HepG2 (cell line): ENCODE measurements at regions not wholly inside any gene's neighbourhood (a gene's known extent, or its start where the extent isn't known, plus 50 kb on each side); places are given as distances from the start of the nearest gene placed in this dataset.
"Not testable (repeated sequence)": the region's sequence is repeated elsewhere in the genome, so short reads cannot be mapped to it uniquely, and the experiment has no call there.

ENCODE experiments used
- ATAC-seq: fragments of 200-7000 bp; cut with Tn5 transposase; 3 replicates; pipeline ENCODE4 v1.9.1; 2020; ENCODE audit warnings: mild to moderate bottlenecking, moderate library complexity
- BruUV-seq: library from RNA; stranded (reverse); fragments of 400-500 nt; replicated peaks from 2 replicates; lab custom pipeline; 2021; lab: Mats Ljungman, UMichigan
- CTCF ChIA-PET: fragments of 300-600 bp; formaldehyde crosslinking; extraction: SDS; loops from one replicate; lab custom pipeline; 2021; ENCODE audit warnings: low total read pairs, inconsistent platforms, low intra/inter-chr PET ratio; lab: Yijun Ruan, JAX
- POLR2A ChIA-PET: fragments of 350-600 bp; sonication (Branson Sonifier 250); formaldehyde crosslinking; loops from one replicate; lab custom pipeline; 2020; ENCODE audit warnings: antibody characterized with exemption, inconsistent platforms; lab: Yijun Ruan, JAX
- DNase-seq: peaks from one replicate; pipeline ENCODE4 v3.0.0-alpha.2; 2015; ENCODE audit warnings: low spot score
- FAIRE-seq: peaks from 3 replicates; lab custom pipeline; 2011; peaks lifted over from hg19 to GRCh38; lab: Jason Lieb, UNC
- H2AFZ ChIP-seq: one replicate; pipeline ENCODE4 v1.6.1; 2011; ENCODE audit warnings: low read length, inconsistent platforms
- H3K27ac ChIP-seq: fragments of 300-600 bp; 3 replicates; pipeline ENCODE4 v1.8.0; 2011; ENCODE audit warnings: mixed run types, mild to moderate bottlenecking, mixed read lengths, low read length, inconsistent platforms; ENCODE audit not compliant: insufficient read depth; ENCODE audit errors: extremely low read length
- H3K27me3 ChIP-seq, 2 experiments: fragments of 200-600 bp in 1 of 2; 2 replicates in 1 of 2; 3 replicates in 1 of 2; pipeline versions ENCODE4 v1.6.0 to v1.8.0; 2011; ENCODE audit warnings: low read length in 2 of 2, mild to moderate bottlenecking in 2 of 2, moderate library complexity in 2 of 2, inconsistent platforms in 1 of 2; ENCODE audit not compliant: insufficient read depth in 2 of 2, control insufficient read depth in 1 of 2
- H3K36me3 ChIP-seq, 2 experiments: fragments of 200-600 bp in 1 of 2; replicated peaks in 1 of 2; 2 replicates in 1 of 2; 3 replicates in 1 of 2; pipeline versions ENCODE4 v1.5.1 to v1.8.0; 2011; ENCODE audit warnings: low read length in 2 of 2, inconsistent platforms in 1 of 2; ENCODE audit not compliant: insufficient read depth in 2 of 2, control insufficient read depth in 1 of 2
- H3K4me1 ChIP-seq: 2 replicates; pipeline ENCODE4 v1.5.1; 2012; ENCODE audit warnings: low read length, inconsistent platforms; ENCODE audit not compliant: insufficient read depth
- H3K4me2 ChIP-seq: 2 replicates; pipeline ENCODE4 v1.6.0; 2011; ENCODE audit warnings: low read depth, low read length, inconsistent platforms
- H3K4me3 ChIP-seq, 3 experiments: fragments of 200-600 bp in 1 of 3; sonication (generic), shearing (Covaris generic) in 1 of 3; replicated peaks in 1 of 3; 2 replicates each; pipeline ENCODE4 v1.5.1; 2011 to 2016; ENCODE audit warnings: low read length in 3 of 3, inconsistent platforms in 2 of 3, low read depth in 2 of 3, mild to moderate bottlenecking in 2 of 3, control low read depth in 1 of 3, mixed read lengths in 1 of 3; ENCODE audit not compliant: insufficient read depth in 1 of 3
- H3K79me2 ChIP-seq: one replicate; pipeline ENCODE4 v1.6.1; 2011; ENCODE audit warnings: low read length, inconsistent platforms; ENCODE audit not compliant: insufficient read depth
- H3K9ac ChIP-seq: 2 replicates; pipeline ENCODE4 v1.6.0; 2011; ENCODE audit warnings: mild to moderate bottlenecking, low read depth, low read length, inconsistent platforms; ENCODE audit not compliant: insufficient read depth
- H3K9me3 ChIP-seq: 2 replicates; pipeline ENCODE4 v1.5.1; 2012; ENCODE audit warnings: mild to moderate bottlenecking, low read length
- H4K20me1 ChIP-seq: 2 replicates; pipeline ENCODE4 v1.6.0; 2011; ENCODE audit warnings: inconsistent platforms, mild to moderate bottlenecking, low read length, moderate library complexity; ENCODE audit not compliant: insufficient read depth
- ATF5 ChIP-seq: sonication (generic); formaldehyde crosslinking; IDR thresholded peaks from 2 replicates; pipeline ENCODE4 v1.4.0; 2020; ENCODE audit warnings: mild to moderate bottlenecking, low read depth, missing genetic modification reagents
- BCL6 ChIP-seq: IDR thresholded peaks from 2 replicates; pipeline ENCODE4 v1.6.1; 2016; ENCODE audit warnings: missing genetic modification reagents, missing compliant biosample characterization
- CCDC6 ChIP-seq: sonication (generic); formaldehyde crosslinking; IDR thresholded peaks from 2 replicates; pipeline ENCODE4 v1.8.1; 2022; ENCODE audit warnings: mild to moderate bottlenecking, missing genetic modification reagents, moderate library complexity
- ELF4 ChIP-seq: sonication (generic); formaldehyde crosslinking; IDR thresholded peaks from 2 replicates; pipeline ENCODE4 v1.5.0; 2020; ENCODE audit warnings: missing genetic modification reagents, mild to moderate bottlenecking, moderate library complexity, borderline replicate concordance
- MEF2D ChIP-seq: sonication (generic); formaldehyde crosslinking; IDR thresholded peaks from 2 replicates; pipeline ENCODE4 v1.5.1; 2020; ENCODE audit warnings: mild to moderate bottlenecking, missing genetic modification reagents
- RNF2 ChIP-seq: fragments of 450-650 bp; conservative IDR thresholded peaks from 2 replicates; pipeline ENCODE4 v1.6.1; 2016; ENCODE audit warnings: low read depth
- TCF7 ChIP-seq: sonication (generic); IDR thresholded peaks from 2 replicates; pipeline ENCODE4 v1.6.1; 2016; ENCODE audit warnings: antibody characterized with exemption, low read depth
- ZNF234 ChIP-seq: sonication (generic); formaldehyde crosslinking; conservative IDR thresholded peaks from 2 replicates; pipeline ENCODE4 v1.5.1; 2020; ENCODE audit warnings: mild to moderate bottlenecking, missing genetic modification reagents
- ZNF629 ChIP-seq: sonication (generic); formaldehyde crosslinking; conservative IDR thresholded peaks from 2 replicates; pipeline ENCODE4 v1.5.0; 2020; ENCODE audit warnings: missing genetic modification reagents
- ZNF713 ChIP-seq: sonication (generic); formaldehyde crosslinking; IDR thresholded peaks from 2 replicates; pipeline ENCODE4 v1.4.0; 2020; ENCODE audit warnings: mild to moderate bottlenecking, missing genetic modification reagents
- WGBS: methylation state at CpG from one replicate; pipeline ENCODE4 v1.1.6; 2017; ENCODE audit warnings: low lambda C conversion rate; 5-methylcytosine and 5-hydroxymethylcytosine counted together
- in situ Hi-C: cut with HindIII; loops from 2 replicates; pipeline ENCODE4 v1.10.0; 2017; ENCODE audit warnings: low pct_unique_long_range_greater_than_20kb; ENCODE audit not compliant: extremely low pct_ligation_motif_present
- intact Hi-C: fragments of 100-400 bp; cut with micrococcal nuclease; formaldehyde crosslinking; loops from one replicate; pipeline ENCODE4 v1.10.0; 2022; ENCODE audit not compliant: unreplicated experiment
- TF ChIP-seq, protein P1 (sequence below): sonication (generic); formaldehyde crosslinking; IDR thresholded peaks from 2 replicates; pipeline ENCODE4 v1.8.1; 2023; ENCODE audit warnings: mild to moderate bottlenecking, moderate library complexity, missing genetic modification reagents

DNA sequence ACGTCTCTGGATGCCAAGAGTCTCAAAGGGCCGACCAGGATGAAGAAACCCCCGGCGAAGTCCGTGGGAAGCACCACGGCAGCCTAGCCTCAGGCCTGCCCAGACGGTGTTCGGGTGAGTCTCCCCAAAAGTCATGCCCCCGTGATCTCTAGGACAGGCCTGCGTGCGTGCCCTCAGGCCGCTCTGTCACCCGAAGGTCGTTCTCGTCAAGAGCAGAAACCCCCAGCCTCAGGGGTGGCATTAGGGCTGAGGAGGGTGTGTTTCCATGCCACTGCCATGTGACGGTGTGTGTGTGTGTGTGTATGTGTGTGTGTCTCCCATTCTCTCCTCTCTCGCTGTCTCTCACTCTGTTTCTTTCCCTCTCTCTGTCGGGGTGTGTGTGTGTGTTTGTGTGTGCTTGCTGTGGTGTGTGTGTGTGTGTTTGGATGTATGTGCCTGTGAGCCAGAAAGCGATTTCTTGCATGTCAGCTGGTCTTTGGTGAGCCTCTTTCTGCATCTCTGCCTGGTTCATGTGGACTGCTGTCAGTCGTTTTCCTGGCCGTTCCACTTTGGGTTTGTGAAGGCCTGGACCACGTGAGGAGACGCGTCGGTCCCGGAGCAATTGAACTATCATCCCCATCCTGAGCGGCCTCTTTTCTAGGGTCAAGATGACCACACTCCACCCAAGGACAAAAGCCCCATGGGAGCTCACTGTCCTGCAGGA is 772.5 kb upstream of the ALG10B start (continued):
- TF ChIP-seq, protein P1, sequence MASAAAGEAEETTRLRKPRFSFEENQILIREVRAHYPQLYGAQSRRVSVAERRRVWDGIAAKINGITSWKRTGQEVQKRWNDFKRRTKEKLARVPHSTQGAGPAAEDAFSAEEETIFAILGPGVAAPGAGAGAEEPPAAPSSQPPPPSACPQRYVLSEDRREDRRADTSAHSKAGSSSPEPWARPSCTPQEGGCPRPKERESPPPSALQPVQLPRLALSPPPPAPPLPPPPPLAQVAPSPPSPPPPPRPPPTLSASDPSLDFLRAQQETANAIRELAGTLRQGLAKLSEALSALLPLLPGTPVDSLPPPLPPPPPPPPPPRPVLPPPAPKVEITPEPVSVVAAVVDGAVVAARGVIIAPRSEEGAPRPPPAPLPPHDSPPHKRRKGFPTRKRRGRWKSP (CRISPR knock-in tag): no peak
- TF ChIP-seq BCL6 (CRISPR knock-in tag): no peak
- TF ChIP-seq ZNF234: no peak
- TF ChIP-seq, all 625 proteins: peak for 0

DNA sequence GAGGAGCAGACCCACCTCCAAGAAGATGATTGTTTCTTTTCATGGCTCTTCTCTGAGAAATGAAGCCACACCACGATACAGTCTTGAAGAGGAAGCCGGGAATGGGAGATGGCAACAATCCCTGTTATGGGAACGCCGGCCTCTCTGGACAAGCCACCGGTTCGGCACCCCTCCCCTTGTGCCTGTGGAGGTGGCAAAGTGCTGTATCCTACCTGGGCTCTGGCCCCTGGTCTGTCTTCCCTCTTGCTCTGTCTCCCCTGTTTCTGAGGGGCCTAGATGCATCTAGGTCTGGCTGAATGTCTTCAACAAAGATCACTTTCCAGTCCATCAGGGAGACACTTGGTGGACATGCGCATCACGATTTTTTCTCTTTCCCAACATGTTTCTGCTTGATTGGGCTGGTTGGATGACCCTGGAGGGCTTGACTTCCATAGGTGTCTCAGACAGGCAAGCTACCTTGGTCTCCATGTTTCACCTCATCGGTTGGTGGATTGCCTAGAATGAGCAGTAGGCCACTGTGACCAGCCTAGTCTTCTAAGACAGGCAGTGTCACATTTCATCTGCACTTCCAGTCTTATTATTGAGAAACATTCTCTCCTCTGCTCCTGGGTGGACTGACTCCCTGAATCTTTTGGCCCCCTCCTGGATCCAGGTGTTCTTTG is 771.8 kb upstream of the ALG10B start:
- H3K27me3 ChIP-seq, H2AFZ ChIP-seq, H3K36me3 ChIP-seq, H3K4me3 ChIP-seq, BruUV-seq, intact Hi-C loops, DNase-seq, H3K4me2 ChIP-seq, FAIRE-seq, H3K9ac ChIP-seq, H3K79me2 ChIP-seq, ATAC-seq, H3K4me1 ChIP-seq, H3K27ac ChIP-seq, in situ Hi-C loops, H4K20me1 ChIP-seq, POLR2A ChIA-PET, CTCF ChIA-PET: not testable (repeated sequence)
- peaks cover 96% of the 10 kb centered on the region for H3K9me3 ChIP-seq
- WGBS: 46% methylated on average over 9 of the region's 9 CpGs

DNA sequence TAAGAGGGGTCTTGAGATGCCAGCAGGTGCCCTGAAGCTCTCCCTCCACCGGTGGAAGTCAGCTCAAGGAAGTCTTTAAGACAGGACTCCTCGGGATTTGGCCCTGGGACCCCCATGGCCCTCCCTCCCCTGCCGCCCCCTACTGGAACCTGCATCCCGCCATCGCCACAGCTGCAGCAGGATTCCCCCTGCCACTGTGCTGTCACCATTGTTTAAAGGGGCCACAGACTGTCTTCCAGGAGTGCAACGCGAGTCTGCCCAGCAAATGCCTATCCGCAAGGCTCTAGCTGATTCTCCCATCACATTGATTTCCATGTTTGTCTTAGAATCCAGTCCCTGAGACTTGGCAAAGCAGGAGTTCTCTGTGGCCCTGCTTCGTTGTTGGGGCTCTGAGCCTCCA is 770.8 kb upstream of the ALG10B start:
- H3K79me2 ChIP-seq: no peaks in the 10 kb centered on the region
- no peak overlapping the region for H3K4me3 ChIP-seq
- no peaks in the 10 kb centered on the region for H4K20me1 ChIP-seq
- H3K4me2 ChIP-seq: no peak overlapping the region
- H3K9me3 ChIP-seq: peaks cover 96% of the 10 kb centered on the region
- DNase-seq: no peak
- no peaks in the 10 kb centered on the region for H3K36me3 ChIP-seq
- no TSS peak for BruUV-seq
- CTCF ChIA-PET: no interaction called here
- POLR2A ChIA-PET: no interaction called here
- 0% methylated on average over 6 of the region's 9 CpGs for WGBS
- no peak overlapping the region for H3K9ac ChIP-seq
- ATAC-seq: no peak
- H3K4me1 ChIP-seq: no peaks in the 10 kb centered on the region
- no peaks in the 10 kb centered on the region for H3K27me3 ChIP-seq
- FAIRE-seq: no peak
- intact Hi-C loops: no loop called here
- H3K27ac ChIP-seq: no peak overlapping the region
- in situ Hi-C loops: no loop called here
- no peak overlapping the region for H2AFZ ChIP-seq
- TF ChIP-seq ATF5 (CRISPR knock-in tag) (no peak), ZNF713 (CRISPR knock-in tag) (no peak), MEF2D (CRISPR knock-in tag) (no peak), ZNF629 (no peak), RNF2 (no peak), TCF7 (no peak), ELF4 (no peak), CCDC6 (CRISPR knock-in tag) (no peak)
